Cerebellar cortex (tissue), 1 donor: ENCODE measurements at regions not wholly inside any gene's neighbourhood (a gene's known extent, or its start where the extent isn't known, plus 50 kb on each side); places are given as distances from the start of the nearest gene placed in this dataset.

Source experiments
- DNase-seq: peaks from one replicate; pipeline ENCODE4 v3.0.0-alpha.2; 2015; ENCODE audit warnings: low spot score

DNA sequence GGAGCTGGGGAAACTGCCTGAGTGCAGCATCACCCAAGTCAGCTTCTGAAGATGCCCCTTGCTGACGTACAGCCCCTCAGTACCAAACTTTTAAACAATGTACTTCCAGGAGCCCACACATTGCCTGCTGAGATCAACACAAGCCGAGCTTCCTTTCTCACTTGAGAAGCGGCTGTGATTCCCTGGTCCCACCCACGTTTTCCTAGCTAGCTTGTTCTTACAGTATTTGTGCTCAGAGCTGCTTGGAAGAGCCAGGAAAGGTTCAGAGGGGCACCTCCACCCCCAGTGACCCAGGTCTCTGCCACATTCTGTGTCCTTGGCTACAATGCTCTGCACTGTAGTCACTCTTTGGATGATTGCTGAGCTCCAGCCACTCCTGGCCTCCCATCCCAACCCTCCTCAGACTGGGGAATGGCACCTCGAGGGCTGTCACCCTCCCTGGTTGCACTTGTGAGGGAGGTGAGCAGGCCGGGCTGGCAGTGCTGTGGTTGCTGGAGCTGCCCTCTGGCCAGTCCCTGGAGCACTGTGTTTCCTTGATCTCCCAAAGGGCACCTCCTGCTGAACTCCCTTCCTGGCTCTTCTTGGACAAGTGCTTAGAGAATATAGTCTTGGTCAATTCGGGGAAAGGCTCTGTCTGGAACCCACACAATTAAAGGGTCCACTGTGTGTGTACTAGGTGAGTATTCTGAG lies 355.1 kb downstream of the AJAP1 start:
- DNase-seq = no peak

DNA sequence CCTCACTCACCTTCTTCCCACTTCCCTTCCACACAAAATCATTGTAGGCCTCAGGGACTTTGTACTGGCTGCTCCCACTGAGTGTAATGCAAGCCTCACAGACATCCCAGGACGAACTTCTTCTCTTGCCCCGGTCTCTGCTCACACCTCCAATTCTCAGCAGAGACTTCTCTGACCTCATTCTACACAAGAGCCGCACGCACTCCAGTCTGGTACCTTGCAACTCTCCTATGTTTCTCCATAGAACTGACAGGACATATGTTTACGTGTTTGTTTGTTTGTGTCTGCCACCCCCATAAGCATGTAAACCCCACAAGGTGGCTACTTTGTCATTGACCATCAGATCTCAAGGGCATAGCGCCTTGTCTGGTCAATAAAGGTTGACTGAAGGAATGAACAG lies 350.8 kb downstream of the AJAP1 start:
- DNase-seq = no peak

DNA sequence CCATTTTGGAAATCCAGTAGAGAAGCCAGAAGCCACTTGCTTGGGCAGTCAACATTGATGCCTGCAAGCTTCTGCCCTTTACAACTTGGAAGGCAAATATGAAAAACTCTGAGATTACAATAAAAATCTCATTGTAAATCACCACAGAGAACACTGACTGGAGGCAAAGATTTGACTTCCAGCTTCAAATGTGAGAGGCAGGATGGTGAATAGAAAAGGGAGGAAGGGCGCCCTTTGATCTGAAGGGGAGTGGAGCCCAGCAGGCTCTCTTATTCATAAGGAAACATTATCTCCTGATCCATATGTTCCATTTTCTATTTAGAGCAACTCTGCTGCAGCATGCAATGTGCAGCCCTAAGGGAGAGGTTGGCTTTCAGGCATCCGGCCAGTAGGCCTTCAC lies 348.3 kb downstream of the AJAP1 start:
- DNase-seq = no peak

GRCh38 chr1:5001466-5001865 lies 347.1 kb downstream of the AJAP1 start:
- no peak for DNase-seq

- no peak for DNase-seq
Observed at GRCh38 chr1:4986306-4986705, 331.9 kb downstream of the AJAP1 start.

- DNase-seq = no peak
Observed at GRCh38 chr1:4984841-4985240, 330.4 kb downstream of the AJAP1 start.

DNA sequence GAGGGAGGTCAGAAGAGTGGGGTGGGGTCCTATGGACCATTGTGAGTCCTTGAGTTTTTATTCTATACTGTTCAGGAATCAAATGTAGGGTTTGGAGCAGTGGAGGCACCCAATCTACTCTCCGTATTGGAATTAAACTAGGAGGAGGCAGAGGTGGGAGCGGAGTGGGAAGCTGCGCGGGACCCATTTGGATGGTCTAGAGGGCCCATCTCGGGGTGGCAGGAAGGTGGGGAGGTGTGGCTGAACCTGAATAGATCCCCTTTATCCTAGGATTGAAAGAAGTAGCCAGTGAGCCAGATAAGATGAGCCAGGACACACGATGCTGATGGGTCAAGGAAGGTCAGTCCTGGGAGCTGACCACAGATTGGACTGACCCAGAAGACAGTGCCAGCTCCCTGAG lies 325.8 kb downstream of the AJAP1 start:
- no peak for DNase-seq

DNA sequence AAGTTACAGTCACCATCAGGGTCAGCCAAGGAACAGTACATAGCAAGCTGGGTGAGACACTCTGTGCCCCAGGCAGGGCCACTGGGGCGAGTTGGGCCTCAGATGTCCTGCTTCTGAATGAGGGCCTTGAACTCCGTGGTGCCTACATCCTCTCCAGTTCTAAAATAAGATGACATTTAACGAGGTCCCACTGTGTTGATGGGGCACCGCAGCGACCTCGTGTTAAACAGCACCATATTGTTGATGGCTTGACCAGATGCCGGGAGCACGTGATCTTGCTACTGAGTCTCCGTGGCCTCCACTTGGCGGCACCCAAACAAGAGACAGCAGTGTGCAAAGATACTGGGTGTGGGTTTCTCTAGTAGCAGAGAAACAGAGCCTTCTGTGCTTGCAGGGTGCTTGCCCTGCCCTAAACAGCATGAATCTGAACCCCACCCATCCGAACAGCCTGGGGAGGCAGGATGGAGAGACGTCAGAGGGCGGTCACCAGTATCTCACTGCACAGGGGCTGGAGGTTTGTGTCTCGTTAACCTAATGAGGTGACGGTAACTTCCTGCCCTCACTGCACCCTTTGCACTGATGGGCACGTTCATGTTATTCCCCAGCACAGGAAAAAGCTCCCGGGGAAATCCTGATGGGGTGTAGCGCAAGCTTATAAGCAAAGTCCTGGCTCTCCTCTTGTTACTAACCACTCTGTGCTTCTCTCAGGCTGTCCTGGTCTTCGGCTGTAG lies 324.4 kb downstream of the AJAP1 start:
- no peak for DNase-seq

- no peak for DNase-seq
Observed at GRCh38 chr1:4977701-4978100, 323.3 kb downstream of the AJAP1 start.

DNA sequence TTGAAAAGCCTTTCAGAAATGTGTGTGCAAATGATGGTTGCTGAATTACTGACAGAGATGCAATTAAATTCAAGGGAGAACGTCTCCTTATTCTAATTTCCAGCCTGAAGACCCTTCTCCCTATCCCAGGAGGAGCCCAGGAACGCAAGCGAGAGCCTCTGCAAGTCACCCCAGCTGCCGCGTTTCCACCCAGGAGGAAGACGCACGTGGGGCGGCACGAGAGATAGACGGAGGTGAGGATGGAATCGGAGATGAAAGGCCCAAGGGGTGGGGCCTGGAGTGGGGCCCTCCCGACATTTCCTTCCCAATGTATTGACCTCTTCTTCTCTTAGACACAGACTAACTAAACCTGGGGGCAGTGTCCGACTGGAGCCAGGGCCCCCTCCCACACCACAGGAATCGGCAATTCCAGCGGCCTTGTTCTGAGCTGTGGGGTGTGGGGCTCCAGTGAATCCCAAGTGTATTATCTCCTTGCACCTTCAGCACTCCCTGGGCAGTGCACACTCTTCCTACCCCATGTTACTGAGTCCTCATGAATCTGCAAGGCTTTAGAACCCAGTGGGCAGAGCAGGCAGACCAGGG lies 322.5 kb downstream of the AJAP1 start:
- DNase-seq = no peak

- no peak for DNase-seq
Observed at GRCh38 chr1:4975856-4976255, 321.4 kb downstream of the AJAP1 start.

DNA sequence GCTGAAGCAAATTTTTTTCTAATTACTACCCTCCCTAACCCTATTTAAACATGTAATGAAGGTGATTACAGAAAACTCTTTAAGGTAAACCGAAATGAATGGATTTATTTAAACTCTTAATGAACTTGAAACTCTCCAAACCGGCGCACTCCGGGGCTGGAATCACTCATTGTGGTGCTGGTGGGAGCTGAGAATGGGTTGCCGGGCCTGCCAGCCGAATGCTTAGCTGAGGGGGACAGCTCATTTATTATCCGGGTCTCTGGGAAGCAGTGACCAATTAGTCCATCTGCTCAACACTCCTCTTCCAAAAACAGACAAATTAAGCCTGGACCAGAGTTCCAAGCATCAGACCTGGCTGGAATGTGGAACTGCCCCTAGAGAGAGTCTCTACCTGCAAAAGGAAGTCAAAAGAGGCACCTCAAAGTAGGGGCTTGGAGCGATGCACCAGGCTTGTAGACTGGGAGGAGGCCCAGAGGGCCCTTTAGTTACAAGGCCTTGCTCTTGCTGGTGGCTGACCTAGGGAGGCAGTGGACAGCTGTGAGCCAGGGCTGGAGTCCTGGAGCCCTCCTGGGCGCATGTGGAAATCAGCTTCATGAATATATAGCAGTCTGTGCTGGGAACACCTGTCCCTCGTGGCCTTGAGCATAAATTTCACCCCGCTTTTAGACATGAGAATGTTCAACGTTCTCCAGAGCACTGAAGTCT lies 320.7 kb downstream of the AJAP1 start:
- no peak for DNase-seq

DNA sequence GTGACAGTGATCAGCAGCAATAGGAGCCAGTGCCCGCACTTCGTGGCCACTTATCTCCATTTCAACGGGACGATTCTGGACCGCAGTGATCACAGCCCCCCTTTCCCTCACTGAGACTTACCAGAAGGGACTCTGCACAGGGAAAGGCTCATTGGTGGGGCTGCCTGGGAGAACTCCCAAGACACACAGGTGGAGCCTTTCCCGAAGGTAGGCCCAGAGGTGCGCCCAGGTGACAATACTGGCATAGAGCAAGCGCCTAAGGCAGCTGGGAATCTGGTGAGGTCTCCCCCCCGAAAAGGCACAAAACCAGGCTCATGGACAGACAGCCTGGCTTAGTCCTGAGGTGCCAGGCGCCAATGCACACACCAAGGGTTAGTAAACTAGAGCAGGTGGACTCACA lies 318.9 kb downstream of the AJAP1 start:
- no peak for DNase-seq

GRCh38 chr1:4972761-4973320 lies 318.4 kb downstream of the AJAP1 start:
- no peak for DNase-seq

- no peak for DNase-seq
Observed at GRCh38 chr1:4971666-4972065, 317.3 kb downstream of the AJAP1 start.

GRCh38 chr1:4970532-4970931 lies 316.1 kb downstream of the AJAP1 start:
- DNase-seq = no peak

DNA sequence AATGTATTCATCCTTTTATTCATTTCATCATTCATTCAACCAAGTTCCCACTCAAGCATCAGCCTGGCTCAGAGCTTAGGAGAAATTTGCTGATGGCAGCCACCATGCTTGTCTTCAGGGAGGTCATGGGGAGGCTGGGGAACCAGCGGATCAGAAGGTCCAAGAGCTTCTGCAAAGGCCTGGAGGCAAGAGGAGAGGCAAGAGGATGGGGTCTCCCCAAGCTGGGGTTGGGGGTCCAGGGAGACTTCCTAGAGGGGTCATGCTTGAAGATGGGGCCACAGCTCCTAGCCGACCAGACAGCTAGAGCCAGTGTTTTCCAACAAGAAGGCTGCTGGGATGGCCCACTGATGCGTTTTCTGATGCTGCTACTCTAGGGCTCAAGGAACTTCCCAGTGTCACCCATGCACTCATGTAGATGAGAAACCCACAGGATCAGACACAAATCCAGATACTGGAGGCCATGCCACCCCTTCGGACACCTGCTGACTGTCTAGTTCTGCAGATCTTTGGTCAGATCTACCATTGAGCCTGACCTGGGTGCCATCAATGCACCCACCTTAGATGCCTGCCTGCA lies 315.2 kb downstream of the AJAP1 start:
- DNase-seq = no peak

- no peak for DNase-seq
Observed at GRCh38 chr1:4965346-4966075, 311.1 kb downstream of the AJAP1 start.

- no peak for DNase-seq
Observed at GRCh38 chr1:4964634-4965345, 310.4 kb downstream of the AJAP1 start.

- DNase-seq = no peak
Observed at GRCh38 chr1:4963251-4963650, 308.8 kb downstream of the AJAP1 start.

DNA sequence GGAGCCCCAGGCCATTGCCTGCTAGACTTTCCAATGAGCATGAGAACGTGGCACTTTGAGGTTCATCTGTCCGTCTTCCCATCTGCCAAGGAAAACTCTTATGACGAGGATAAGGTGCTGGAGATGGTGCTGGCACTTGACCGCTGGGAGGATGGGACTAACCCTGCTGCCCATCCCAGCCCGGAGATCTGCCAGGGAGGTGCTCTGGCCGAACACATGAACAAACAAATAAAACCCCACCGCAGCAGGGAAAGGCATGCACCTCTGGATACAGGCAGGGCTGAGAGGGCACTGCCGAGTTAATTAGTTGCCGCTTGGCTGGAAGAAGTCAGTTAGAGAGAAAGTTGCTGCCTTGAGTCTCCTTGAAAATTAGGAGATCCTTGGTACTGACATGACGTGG lies 308.4 kb downstream of the AJAP1 start:
- DNase-seq = no peak
